SK-N-SH (cell line): ENCODE measurements at regions not wholly inside any gene's neighbourhood (a gene's known extent, or its start where the extent isn't known, plus 50 kb on each side); places are given as distances from the start of the nearest gene placed in this dataset.

Experiments
- CTCF ChIA-PET: fragments of 300-600, 350-600 bp; formaldehyde crosslinking; extraction: SDS; loops from one replicate; lab custom pipeline; 2021; lab: Yijun Ruan, JAX
- POLR2A ChIA-PET: fragments of 350-600 bp; sonication (Branson Sonifier 250); formaldehyde crosslinking; extraction: SDS; loops from one replicate; lab custom pipeline; 2020; ENCODE audit warnings: antibody characterized with exemption, inconsistent platforms; lab: Yijun Ruan, JAX
- DNase-seq: peaks from one replicate; pipeline ENCODE4 v3.0.0; 2012
- H2AFZ ChIP-seq: fragments of 200-600 bp; sonication (generic); 2 replicates; pipeline ENCODE4 v1.8.1; 2016; ENCODE audit warnings: antibody characterized with exemption, mild to moderate bottlenecking, low read depth
- H3F3A ChIP-seq: fragments of 200-600 bp; sonication (generic); replicated peaks from 2 replicates; pipeline ENCODE3; 2016; ENCODE audit warnings: antibody characterized with exemption, mild to moderate bottlenecking; ENCODE audit not compliant: insufficient read depth
- H3K27ac ChIP-seq, 2 experiments: fragments of 200-500 bp in 1 of 2; fragments of 200-600 bp in 1 of 2; sonication (Bioruptor generic) in 1 of 2; sonication (generic), shearing (Covaris generic) in 1 of 2; 2 replicates each; pipeline versions ENCODE4 v1.5.1 to v1.6.1; 2014 to 2016; ENCODE audit warnings: low read depth in 2 of 2, inconsistent platforms in 1 of 2, low read length in 1 of 2, mild to moderate bottlenecking in 1 of 2, mixed read lengths in 1 of 2
- H3K27me3 ChIP-seq: fragments of 200-600 bp; sonication (generic), shearing (Covaris generic); 2 replicates; pipeline ENCODE4 v1.6.1; 2016; ENCODE audit warnings: mixed run types; ENCODE audit not compliant: insufficient read depth
- H3K36me3 ChIP-seq, 2 experiments: fragments of 200-500 bp in 1 of 2; fragments of 200-600 bp in 1 of 2; sonication (Bioruptor generic) in 1 of 2; sonication (generic) in 1 of 2; replicated peaks in 1 of 2; 2 replicates each; pipeline versions ENCODE3 to v1.5.1; 2014 to 2016; ENCODE audit warnings: low read length in 1 of 2, mild to moderate bottlenecking in 1 of 2; ENCODE audit not compliant: insufficient read depth in 2 of 2, control insufficient read depth in 1 of 2
- H3K4me1 ChIP-seq, 2 experiments: fragments of 200-500 bp in 1 of 2; fragments of 200-600 bp in 1 of 2; sonication (Bioruptor generic) in 1 of 2; sonication (generic), shearing (Covaris generic) in 1 of 2; 2 replicates each; pipeline versions ENCODE4 v1.5.1 to v1.6.1; 2014 to 2016; ENCODE audit warnings: low read depth in 1 of 2, low read length in 1 of 2, mixed run types in 1 of 2; ENCODE audit not compliant: insufficient read depth in 2 of 2, control insufficient read depth in 1 of 2
- H3K4me2 ChIP-seq: fragments of 200-600 bp; sonication (generic), shearing (Covaris generic); 2 replicates; pipeline ENCODE4 v1.6.1; 2017; ENCODE audit warnings: mixed run types
- H3K4me3 ChIP-seq, 2 experiments: fragments of 200-500 bp in 1 of 2; fragments of 200-600 bp in 1 of 2; sonication (Bioruptor generic) in 1 of 2; sonication (generic), shearing (Covaris generic) in 1 of 2; 2 replicates each; pipeline versions ENCODE4 v1.5.1 to v1.8.1; 2014 to 2016; ENCODE audit warnings: low read depth in 2 of 2, inconsistent platforms in 1 of 2, low read length in 1 of 2, mild to moderate bottlenecking in 1 of 2, mixed read lengths in 1 of 2, moderate library complexity in 1 of 2
- H3K79me2 ChIP-seq: fragments of 200-600 bp; sonication (generic); 2 replicates; pipeline ENCODE4 v1.8.1; 2017; ENCODE audit warnings: mild to moderate bottlenecking; ENCODE audit not compliant: insufficient read depth
- H3K9ac ChIP-seq: fragments of 200-600 bp; sonication (generic); 2 replicates; pipeline ENCODE4 v1.6.1; 2017; ENCODE audit warnings: mixed run types
- H3K9me2 ChIP-seq: fragments of 200-600 bp; sonication (generic); 2 replicates; pipeline ENCODE4 v1.6.1; 2017; ENCODE audit warnings: mixed run types
- H3K9me3 ChIP-seq: fragments of 200-600 bp; sonication (generic); 2 replicates; pipeline ENCODE4 v1.6.1; 2017; ENCODE audit warnings: mixed run types, mild to moderate bottlenecking, moderate library complexity
- H4K20me1 ChIP-seq: fragments of 200-600 bp; sonication (generic); 2 replicates; pipeline ENCODE4 v1.6.1; 2017; ENCODE audit warnings: mild to moderate bottlenecking, mixed run types; ENCODE audit not compliant: insufficient read depth
- CHD2 ChIP-seq: fragments of 150-350 bp; IDR thresholded peaks from 2 replicates; pipeline ENCODE4 v1.6.1; 2018; ENCODE audit warnings: low read length; ENCODE audit not compliant: partially characterized antibody
- FOXM1 ChIP-seq: IDR thresholded peaks from 2 replicates; pipeline ENCODE4 v1.4.0; 2012; ENCODE audit warnings: low read depth, mild to moderate bottlenecking
- GABPA ChIP-seq: IDR thresholded peaks from 2 replicates; pipeline ENCODE4 v1.4.0; 2012; ENCODE audit warnings: low read depth, mild to moderate bottlenecking
- IRF3 ChIP-seq: fragments of 150-350 bp; IDR thresholded peaks from 2 replicates; pipeline ENCODE4 v1.6.1; 2016; ENCODE audit warnings: mild to moderate bottlenecking, low read depth, low read length
- JUND ChIP-seq: IDR thresholded peaks from 2 replicates; pipeline ENCODE4 v1.4.0; 2012
- MAX ChIP-seq: IDR thresholded peaks from 2 replicates; pipeline ENCODE4 v1.4.0; 2012; ENCODE audit warnings: low read depth
- MEF2A ChIP-seq: IDR thresholded peaks from 2 replicates; pipeline ENCODE4 v1.4.0; 2012; ENCODE audit warnings: low read depth, borderline replicate concordance
- MXI1 ChIP-seq: IDR thresholded peaks from 2 replicates; pipeline ENCODE4 v1.6.1; 2012; ENCODE audit warnings: mild to moderate bottlenecking, low read depth, low read length, improper control_type of control experiment
- NFIC ChIP-seq: IDR thresholded peaks from 2 replicates; pipeline ENCODE4 v1.4.0; 2012; ENCODE audit warnings: borderline replicate concordance
- NRF1 ChIP-seq: IDR thresholded peaks from 2 replicates; pipeline ENCODE4 v1.6.1; 2012; ENCODE audit warnings: low read depth, mild to moderate bottlenecking, low read length
- RAD21 ChIP-seq: IDR thresholded peaks from 2 replicates; pipeline ENCODE4 v1.6.1; 2012; ENCODE audit warnings: mild to moderate bottlenecking, low read length
- RCOR1 ChIP-seq: fragments of 150-350 bp; IDR thresholded peaks from 2 replicates; pipeline ENCODE4 v1.6.1; 2017; ENCODE audit warnings: antibody characterized with exemption, low read length
- REST ChIP-seq: IDR thresholded peaks from 2 replicates; pipeline ENCODE4 v1.6.1; 2012; ENCODE audit warnings: mild to moderate bottlenecking, low read depth, low read length, moderate library complexity
- RXRA ChIP-seq: IDR thresholded peaks from 2 replicates; pipeline ENCODE4 v1.4.0; 2012; ENCODE audit warnings: low read depth, mild to moderate bottlenecking, borderline replicate concordance
- TCF12 ChIP-seq: IDR thresholded peaks from 2 replicates; pipeline ENCODE4 v1.4.0; 2012
- USF2 ChIP-seq: fragments of 150-350 bp; IDR thresholded peaks from 2 replicates; pipeline ENCODE4 v1.6.1; 2017; ENCODE audit warnings: antibody characterized with exemption, low read length, low read depth, borderline replicate concordance
- YY1 ChIP-seq: IDR thresholded peaks from 2 replicates; pipeline ENCODE4 v1.4.0; 2012; ENCODE audit warnings: low read depth, mild to moderate bottlenecking
- ZBTB33 ChIP-seq: IDR thresholded peaks from 2 replicates; pipeline ENCODE4 v1.4.0; 2012; ENCODE audit warnings: low read depth, borderline replicate concordance
- WGBS: methylation state at CpG from one replicate; pipeline ENCODE4 v1.1.6; 2017; ENCODE audit warnings: low lambda C conversion rate; 5-methylcytosine and 5-hydroxymethylcytosine counted together

GRCh38 chr13:62964522-62964921 is 1548.9 kb upstream of the PCDH20 start:
- no peaks in the 10 kb centered on the region for H4K20me1 ChIP-seq
- DNase-seq: no peak
- no peaks in the 10 kb centered on the region for H3K9me2 ChIP-seq
- CTCF ChIA-PET: no interaction called here
- H3F3A ChIP-seq: no peaks in the 10 kb centered on the region
- no peak overlapping the region for H3K4me2 ChIP-seq
- H3K27me3 ChIP-seq: no peaks in the 10 kb centered on the region
- H2AFZ ChIP-seq: no peak overlapping the region
- no peaks in the 10 kb centered on the region for H3K36me3 ChIP-seq
- no peak overlapping the region for H3K27ac ChIP-seq
- POLR2A ChIA-PET: no interaction called here
- no peaks in the 10 kb centered on the region; a peak in 1 of 4 replicates for H3K4me1 ChIP-seq
- TF ChIP-seq NRF1 (no peak), MAX (no peak), MXI1 (no peak), YY1 (no peak), USF2 (no peak), TCF12 (no peak), IRF3 (no peak), JUND (no peak), ZBTB33 (no peak)
- H3K4me3 ChIP-seq: no peak overlapping the region
- H3K79me2 ChIP-seq: no peaks in the 10 kb centered on the region
- no peaks in the 10 kb centered on the region for H3K9me3 ChIP-seq
- no peak overlapping the region for H3K9ac ChIP-seq

- Histone ChIP-seq H3K4me1 (no peaks in the 10 kb centered on the region; a peak in 1 of 4 replicates), H3K4me2 (no peak overlapping the region), H3K9ac (no peak overlapping the region), H2AFZ (no peak overlapping the region), H3K9me3 (no peaks in the 10 kb centered on the region), H3K27me3 (no peaks in the 10 kb centered on the region), H4K20me1 (no peaks in the 10 kb centered on the region), H3K79me2 (no peaks in the 10 kb centered on the region), H3K27ac (no peak overlapping the region), H3F3A (no peaks in the 10 kb centered on the region), H3K4me3 (no peak overlapping the region), H3K36me3 (no peaks in the 10 kb centered on the region), H3K9me2 (no peaks in the 10 kb centered on the region)
- ChIA-PET POLR2A (no interaction called here), CTCF (interaction anchor here (1.5 kb wide), 1 partner anchor 31 kb away, joined by 4 read pairs; no protein-coding TSS in a partner anchor)
- no peak for DNase-seq
- 33% methylated on average over 3 of the region's 3 CpGs for WGBS
- TF ChIP-seq GABPA: no peak
- no peak for TF ChIP-seq CHD2
- no peak for TF ChIP-seq NFIC
- TF ChIP-seq RAD21: no peak
- no peak for TF ChIP-seq MEF2A
- no peak for TF ChIP-seq REST
- TF ChIP-seq RCOR1: no peak
- TF ChIP-seq RXRA: no peak
- no peak for TF ChIP-seq JUND
- TF ChIP-seq FOXM1: no peak
- no peak for TF ChIP-seq ZBTB33
- TF ChIP-seq USF2: no peak
- no peak for TF ChIP-seq NRF1
These were observed 1545.1 kb upstream of the PCDH20 start for GRCh38 chr13:62960723-62961122.
